K562 (cell line): ENCODE measurements at regions not wholly inside any gene's neighbourhood (a gene's known extent, or its start where the extent isn't known, plus 50 kb on each side); places are given as distances from the start of the nearest gene placed in this dataset.

Experiments used
- CBFA2T2 ChIP-seq: fragments of 450-650 bp; conservative IDR thresholded peaks from 2 replicates; pipeline ENCODE4 v1.6.1; 2017; ENCODE audit warnings: mild to moderate bottlenecking
- CTCF ChIP-seq, 3 experiments: IDR thresholded peaks in 2 of 3; conservative IDR thresholded peaks in 1 of 3; 2 replicates each; pipeline ENCODE4 v1.5.1; 2011 to 2012; ENCODE audit warnings: low read length in 3 of 3, mild to moderate bottlenecking in 3 of 3, control low read depth in 2 of 3, improper control_type of control experiment in 1 of 3, inconsistent platforms in 1 of 3, low read depth in 1 of 3, mixed read lengths in 1 of 3, moderate library complexity in 1 of 3; ENCODE audit not compliant: insufficient read depth in 2 of 3
- EHMT2 ChIP-seq: fragments of 450-650 bp; IDR thresholded peaks from 2 replicates; pipeline ENCODE4 v1.6.1; 2018; ENCODE audit warnings: antibody characterized with exemption
- FOXP1 ChIP-seq: sonication (generic); formaldehyde crosslinking; IDR thresholded peaks from 2 replicates; pipeline ENCODE4 v1.8.0; 2022; ENCODE audit warnings: mild to moderate bottlenecking, missing genetic modification reagents
- HDAC2 ChIP-seq: fragments of 450-650 bp; IDR thresholded peaks from 2 replicates; pipeline ENCODE4 v1.6.1; 2016; ENCODE audit warnings: mild to moderate bottlenecking
- MAZ ChIP-seq, 2 experiments: fragments of 450-650 bp in 1 of 2; sonication (generic) in 1 of 2; formaldehyde crosslinking; IDR thresholded peaks in 1 of 2; conservative IDR thresholded peaks in 1 of 2; 2 replicates each; pipeline versions ENCODE4 v1.4.0 to v1.5.0; 2020; ENCODE audit warnings: mild to moderate bottlenecking in 1 of 2, missing genetic modification reagents in 1 of 2
- RAD51 ChIP-seq: fragments of 450-650 bp; IDR thresholded peaks from 2 replicates; pipeline ENCODE4 v1.7.1; 2016; ENCODE audit warnings: low read depth, mild to moderate bottlenecking, borderline replicate concordance
- THRB ChIP-seq: fragments of 450-650 bp; formaldehyde crosslinking; conservative IDR thresholded peaks from 2 replicates; pipeline ENCODE4 v1.4.0; 2022; ENCODE audit warnings: mild to moderate bottlenecking, missing genetic modification characterization
- TOE1 ChIP-seq, 2 experiments: fragments of 450-650 bp in 1 of 2; sonication (generic) in 1 of 2; formaldehyde crosslinking in 1 of 2; IDR thresholded peaks; 2 replicates each; pipeline versions ENCODE4 v1.7.1 to v1.8.0; 2016 to 2022; ENCODE audit warnings: borderline replicate concordance in 2 of 2, mild to moderate bottlenecking in 2 of 2, antibody characterized with exemption in 1 of 2, inconsistent platforms in 1 of 2, low read depth in 1 of 2, missing genetic modification reagents in 1 of 2, moderate library complexity in 1 of 2
- YY1 ChIP-seq, 3 experiments: IDR thresholded peaks; 2 replicates each; pipeline ENCODE4 v1.6.1; 2011; ENCODE audit warnings: low read length in 2 of 3, mild to moderate bottlenecking in 2 of 3, moderate library complexity in 2 of 3, borderline replicate concordance in 1 of 3, control low read depth in 1 of 3, low read depth in 1 of 3; ENCODE audit not compliant: insufficient read depth in 3 of 3, insufficient replicate concordance in 2 of 3, control insufficient read depth in 1 of 3, insufficient read length in 1 of 3; ENCODE audit errors: extremely low read depth in 1 of 3
- ZBTB33 ChIP-seq: sonication (generic); formaldehyde crosslinking; IDR thresholded peaks from 2 replicates; pipeline ENCODE4 v1.8.1; 2023; ENCODE audit warnings: mild to moderate bottlenecking, missing genetic modification reagents
- ZNF232 ChIP-seq: sonication (generic); formaldehyde crosslinking; IDR thresholded peaks from 2 replicates; pipeline ENCODE4 v1.8.0; 2022; ENCODE audit warnings: mild to moderate bottlenecking, missing genetic modification reagents
- TF ChIP-seq, protein P1 (sequence below), 2 experiments: fragments of 450-650 bp; IDR thresholded peaks; 2 replicates each; pipeline ENCODE4 v1.6.1; 2018; ENCODE audit warnings: mild to moderate bottlenecking in 2 of 2, low read depth in 1 of 2; ENCODE audit not compliant: partially characterized antibody in 2 of 2

DNA sequence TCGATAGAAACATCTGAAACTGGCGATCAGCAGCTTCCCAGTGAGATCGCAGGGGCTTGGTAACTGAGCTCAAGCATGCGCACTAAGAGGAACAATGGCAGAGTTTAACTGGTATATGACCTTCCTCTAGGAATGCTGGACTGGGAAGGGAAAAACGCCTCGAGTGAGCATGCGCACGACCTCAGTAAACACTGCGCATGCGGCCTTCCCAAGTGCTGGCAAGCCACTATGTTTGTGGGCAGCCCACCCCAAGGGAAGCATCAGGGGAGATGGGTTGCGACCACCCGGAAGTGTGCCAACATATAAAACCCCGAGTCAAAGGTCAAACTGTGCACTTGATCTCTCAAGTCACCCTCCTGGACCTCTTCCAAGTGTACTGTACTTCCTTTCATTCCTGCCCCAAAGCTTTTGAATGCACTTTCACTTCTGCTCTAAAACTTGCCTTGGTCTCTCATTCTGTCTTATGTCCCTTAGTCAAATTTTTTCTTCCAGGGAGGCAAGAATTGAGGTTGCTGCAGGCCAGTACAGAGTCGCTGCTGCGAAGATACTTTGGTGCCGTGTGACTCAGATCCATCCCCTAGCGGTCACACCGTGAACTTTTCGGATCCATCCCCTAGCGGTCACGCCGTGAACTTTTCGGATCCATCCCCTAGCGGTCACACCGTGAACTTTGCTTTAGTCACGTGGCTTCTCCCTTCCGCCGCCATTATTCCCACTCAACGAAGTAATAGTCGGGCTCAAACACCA, 243.3 kb downstream of the FAM43A start (continued):
- no peak for TF ChIP-seq THRB (CRISPR knock-in tag)
- peak; percentile 100 for TF ChIP-seq ZBTB33
- peak; percentile 98 to 100 (median 99) for TF ChIP-seq CTCF (IDR thresholded peaks at IDR 0.05 in 2 of 3, conservative IDR thresholded peaks at IDR 0.05 in 1 of 3; ENCODE audit: insufficient read depth in 2 of 3, low read depth in 1 of 3, low read length in 3 of 3)
- TF ChIP-seq RAD51 = peak; percentile 88
- no peak for TF ChIP-seq ZNF232
- TF ChIP-seq CBFA2T2 = peak; percentile 39; the same call in 1 of the 2 replicates
- peak in 2 of 3 experiments; percentile 22 to 83 for TF ChIP-seq YY1 (IDR thresholded peaks at IDR 0.05; ENCODE audit: borderline replicate concordance in 1 of 3, control insufficient read depth in 1 of 3, extremely low read depth in 1 of 3, insufficient read depth in 3 of 3, insufficient read length in 1 of 3, insufficient replicate concordance in 2 of 3, low read depth in 1 of 3, low read length in 2 of 3)
- TF ChIP-seq HDAC2 = 0 out of 2 replicates have a peak, but pooled peaks have one; percentile 22
- TF ChIP-seq TOE1 (IDR thresholded peaks at IDR 0.05; ENCODE audit: borderline replicate concordance) = peak; percentile 71
- no peak for TF ChIP-seq TOE1 (CRISPR knock-in tag; IDR thresholded peaks at IDR 0.05; ENCODE audit: borderline replicate concordance, low read depth)
- TF ChIP-seq, protein P1, sequence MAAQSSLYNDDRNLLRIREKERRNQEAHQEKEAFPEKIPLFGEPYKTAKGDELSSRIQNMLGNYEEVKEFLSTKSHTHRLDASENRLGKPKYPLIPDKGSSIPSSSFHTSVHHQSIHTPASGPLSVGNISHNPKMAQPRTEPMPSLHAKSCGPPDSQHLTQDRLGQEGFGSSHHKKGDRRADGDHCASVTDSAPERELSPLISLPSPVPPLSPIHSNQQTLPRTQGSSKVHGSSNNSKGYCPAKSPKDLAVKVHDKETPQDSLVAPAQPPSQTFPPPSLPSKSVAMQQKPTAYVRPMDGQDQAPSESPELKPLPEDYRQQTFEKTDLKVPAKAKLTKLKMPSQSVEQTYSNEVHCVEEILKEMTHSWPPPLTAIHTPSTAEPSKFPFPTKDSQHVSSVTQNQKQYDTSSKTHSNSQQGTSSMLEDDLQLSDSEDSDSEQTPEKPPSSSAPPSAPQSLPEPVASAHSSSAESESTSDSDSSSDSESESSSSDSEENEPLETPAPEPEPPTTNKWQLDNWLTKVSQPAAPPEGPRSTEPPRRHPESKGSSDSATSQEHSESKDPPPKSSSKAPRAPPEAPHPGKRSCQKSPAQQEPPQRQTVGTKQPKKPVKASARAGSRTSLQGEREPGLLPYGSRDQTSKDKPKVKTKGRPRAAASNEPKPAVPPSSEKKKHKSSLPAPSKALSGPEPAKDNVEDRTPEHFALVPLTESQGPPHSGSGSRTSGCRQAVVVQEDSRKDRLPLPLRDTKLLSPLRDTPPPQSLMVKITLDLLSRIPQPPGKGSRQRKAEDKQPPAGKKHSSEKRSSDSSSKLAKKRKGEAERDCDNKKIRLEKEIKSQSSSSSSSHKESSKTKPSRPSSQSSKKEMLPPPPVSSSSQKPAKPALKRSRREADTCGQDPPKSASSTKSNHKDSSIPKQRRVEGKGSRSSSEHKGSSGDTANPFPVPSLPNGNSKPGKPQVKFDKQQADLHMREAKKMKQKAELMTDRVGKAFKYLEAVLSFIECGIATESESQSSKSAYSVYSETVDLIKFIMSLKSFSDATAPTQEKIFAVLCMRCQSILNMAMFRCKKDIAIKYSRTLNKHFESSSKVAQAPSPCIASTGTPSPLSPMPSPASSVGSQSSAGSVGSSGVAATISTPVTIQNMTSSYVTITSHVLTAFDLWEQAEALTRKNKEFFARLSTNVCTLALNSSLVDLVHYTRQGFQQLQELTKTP (IDR thresholded peaks at IDR 0.05; ENCODE audit: low read depth in 1 of 2, partially characterized antibody in 2 of 2) = no peak
- TF ChIP-seq MAZ (CRISPR knock-in tag; conservative IDR thresholded peaks at IDR 0.05 in 1 of 2, IDR thresholded peaks at IDR 0.05 in 1 of 2) = peak in 1 of 2 experiments; percentile 42; a peak in 1 of 4 replicates
- TF ChIP-seq EHMT2 = peak; percentile 45; the same call in 1 of the 2 replicates
- peak; percentile 70; the same call in 1 of the 2 replicates for TF ChIP-seq FOXP1
